Hypothalamus (tissue), 51 donors: ENCODE measurements at regions not wholly inside any gene's neighbourhood (a gene's known extent, or its start where the extent isn't known, plus 50 kb on each side); places are given as distances from the start of the nearest gene placed in this dataset.
A peak's percentile ranks its signal among the peaks of the same experiment; 100 is the strongest.
"Not testable (repeated sequence)": the region's sequence is repeated elsewhere in the genome, so short reads cannot be mapped to it uniquely, and the experiment has no call there.

Experiments used
- DNase-seq, 51 donors: peaks; one replicate each; lab custom pipeline; 2025; lab: John Stamatoyannopoulos, UW

GRCh38 chrX:141520750-141521149 lies 63.8 kb downstream of the SPANXA1 start:
- not testable (repeated sequence) for DNase-seq

DNA sequence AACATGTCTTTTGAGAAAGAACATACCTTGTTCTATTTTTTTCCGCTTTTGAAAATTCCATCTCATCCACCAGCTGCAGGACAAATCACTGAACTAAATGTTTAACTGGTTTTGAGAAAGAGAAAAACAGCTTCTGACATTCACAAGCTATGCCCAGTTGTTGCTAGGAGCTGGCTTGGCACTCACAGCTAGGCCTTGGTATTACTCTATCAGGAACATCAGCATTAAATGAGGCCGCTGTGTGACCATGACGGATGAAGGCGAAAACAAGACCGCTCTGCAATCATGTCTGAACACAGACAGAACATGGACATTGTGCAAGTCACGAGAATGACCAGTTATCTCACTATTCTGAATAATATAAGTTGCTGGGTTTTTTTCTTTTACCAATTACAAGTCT lies 108.8 kb downstream of the SPANXA1 start:
- DNase-seq, result not testable (repeated sequence)

DNA sequence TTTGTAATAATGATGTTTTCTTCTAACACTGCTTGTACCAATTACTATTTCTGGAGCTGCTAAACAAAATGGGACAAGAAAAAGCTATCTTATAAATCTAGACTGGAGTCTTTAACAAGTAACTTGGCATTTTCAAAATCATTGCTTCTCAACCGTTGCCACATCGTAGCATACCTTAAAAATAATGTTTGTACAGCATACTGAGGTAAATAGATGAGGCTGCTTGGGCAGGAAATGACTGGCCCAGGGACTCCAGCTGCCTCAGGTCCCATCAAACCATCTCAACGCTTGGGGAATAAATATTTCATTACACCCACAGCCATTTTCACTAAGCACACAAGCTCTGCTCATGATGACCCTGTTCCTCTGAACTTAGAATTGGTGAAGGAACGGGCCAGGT lies 115.1 kb downstream of the SPANXA1 start:
- DNase-seq, result no peak

DNA sequence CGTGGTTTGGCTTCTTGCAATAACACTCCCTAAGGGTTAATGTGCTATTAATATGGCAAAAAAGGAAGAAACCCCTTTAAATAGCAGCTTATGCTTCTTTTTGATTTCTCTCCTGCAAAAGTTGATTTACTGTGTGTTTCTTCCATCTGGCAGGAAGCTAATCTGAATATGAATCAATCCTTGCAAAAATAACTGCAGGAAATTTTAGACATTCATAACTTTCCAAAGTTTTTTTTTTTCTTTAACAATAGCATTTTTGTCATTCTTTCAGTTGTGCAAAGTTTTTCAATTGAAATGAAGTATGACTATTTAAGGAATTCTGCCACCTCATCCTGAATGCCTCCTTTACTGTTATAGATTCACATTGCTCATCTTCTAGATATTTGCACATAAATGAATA lies 115.6 kb downstream of the SPANXA1 start:
- no peak for DNase-seq

GRCh38 chrX:141467442-141467841 lies 117.1 kb downstream of the SPANXA1 start:
- no peak for DNase-seq

DNA sequence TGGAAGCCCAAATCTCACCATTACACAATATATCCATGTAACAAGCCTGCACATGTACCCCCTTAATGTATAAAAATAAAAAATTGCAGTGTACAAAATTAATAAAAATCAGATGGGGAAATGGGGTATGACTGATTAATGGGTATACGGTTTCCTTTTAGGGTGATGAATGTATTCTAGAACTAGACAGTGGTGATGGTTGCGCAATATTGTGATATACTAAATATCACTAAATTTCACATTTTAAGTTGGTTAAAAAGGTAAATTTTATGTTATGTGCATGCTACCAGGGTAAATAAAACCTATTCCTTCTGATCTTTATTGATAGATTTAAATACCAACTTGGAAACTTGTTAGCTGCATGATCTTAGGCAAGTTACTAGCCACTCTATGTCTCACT lies 129.4 kb downstream of the SPANXA1 start:
- DNase-seq, result no peak

DNA sequence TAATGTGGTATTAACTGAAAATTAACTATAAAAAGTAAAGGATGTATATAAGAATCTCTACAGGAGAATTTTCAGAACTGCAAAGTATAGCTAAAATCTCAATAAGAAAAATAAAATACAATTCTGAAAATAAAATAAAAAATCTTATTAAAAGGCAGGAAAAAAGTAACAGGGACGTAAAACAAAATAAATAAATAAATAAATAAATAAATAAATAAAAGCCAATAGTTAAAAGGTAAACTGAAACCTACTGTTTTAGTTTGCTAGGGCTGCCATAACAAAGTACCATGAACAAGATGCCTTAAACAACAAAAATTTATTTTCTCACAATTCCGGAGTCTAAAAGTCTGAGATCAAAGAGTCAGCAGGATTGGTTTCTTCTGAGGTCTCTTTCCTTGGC lies 140.6 kb downstream of the SPANXA1 start:
- no peak for DNase-seq

DNA sequence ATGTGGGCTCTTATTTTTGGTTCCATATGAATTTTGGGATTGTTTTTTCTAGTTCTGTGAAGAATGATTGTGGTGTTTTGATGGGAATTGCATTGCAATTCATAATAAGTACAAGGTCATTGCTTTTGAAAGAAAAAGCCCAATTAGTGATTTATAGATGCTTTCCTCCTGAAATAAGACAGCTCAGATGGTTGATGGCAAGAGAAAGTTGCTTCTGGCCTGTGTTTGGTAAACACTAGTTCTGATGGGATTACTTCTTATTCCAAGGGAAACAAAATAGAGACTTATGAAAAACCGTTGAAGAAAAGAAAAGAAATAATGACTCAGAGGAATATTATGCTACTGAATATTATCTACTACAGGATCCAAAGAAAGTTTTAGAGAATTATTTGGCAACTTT lies 144.9 kb downstream of the SPANXA1 start:
- DNase-seq, result no peak

DNA sequence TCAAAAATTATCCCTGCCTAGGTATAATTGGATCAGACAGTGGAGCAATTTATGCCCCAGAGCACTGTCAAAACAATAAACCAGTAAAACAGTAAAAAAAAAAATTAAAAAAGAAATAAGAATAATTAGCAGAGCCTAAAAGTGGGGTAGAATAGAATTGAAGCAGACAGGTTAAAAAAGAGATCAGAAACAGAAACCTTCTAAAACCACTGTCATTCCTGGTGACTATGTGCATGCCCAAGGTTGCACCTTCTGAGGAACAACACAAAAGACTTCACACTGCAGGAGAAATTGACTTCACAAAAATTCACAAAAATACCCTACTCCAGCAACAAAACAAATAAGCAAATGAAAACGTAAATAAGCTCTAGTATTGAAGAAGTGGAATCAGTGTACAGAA lies 168.6 kb downstream of the SPANXA1 start:
- no peak for DNase-seq

DNA sequence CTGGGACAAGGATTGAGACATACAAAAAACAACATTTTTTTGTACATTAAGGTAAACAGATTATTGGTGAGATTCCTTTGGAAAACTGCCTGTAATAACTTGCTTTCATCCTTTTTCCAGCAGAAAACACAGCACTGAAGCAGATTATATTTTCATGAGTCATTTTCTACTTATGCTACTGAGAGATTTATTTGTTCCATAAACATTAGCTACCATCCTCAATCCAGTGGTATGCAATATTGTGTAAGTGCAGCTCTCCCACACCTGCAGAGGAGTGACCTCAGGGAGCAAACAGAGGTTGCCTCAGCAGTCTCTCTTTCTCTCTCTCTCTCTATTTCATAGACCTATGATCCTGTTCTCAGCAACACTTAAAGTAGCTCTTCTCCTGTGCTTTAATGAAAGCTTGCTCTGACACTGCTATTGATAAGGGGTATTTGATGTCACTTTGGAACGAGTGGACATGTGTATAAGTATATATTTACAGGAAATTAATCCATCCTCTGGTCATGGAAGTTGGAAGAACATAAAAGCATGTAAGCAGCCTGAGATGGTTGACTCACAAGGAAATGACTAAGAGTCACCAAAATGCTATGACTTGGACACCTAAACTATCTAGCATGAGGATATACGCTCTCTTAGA lies 163.7 kb upstream of the SPANXC start:
- DNase-seq, result no peak

- no peak for DNase-seq
Measured at GRCh38 chrX:141405486-141405852, 163.2 kb upstream of the SPANXC start.

DNA sequence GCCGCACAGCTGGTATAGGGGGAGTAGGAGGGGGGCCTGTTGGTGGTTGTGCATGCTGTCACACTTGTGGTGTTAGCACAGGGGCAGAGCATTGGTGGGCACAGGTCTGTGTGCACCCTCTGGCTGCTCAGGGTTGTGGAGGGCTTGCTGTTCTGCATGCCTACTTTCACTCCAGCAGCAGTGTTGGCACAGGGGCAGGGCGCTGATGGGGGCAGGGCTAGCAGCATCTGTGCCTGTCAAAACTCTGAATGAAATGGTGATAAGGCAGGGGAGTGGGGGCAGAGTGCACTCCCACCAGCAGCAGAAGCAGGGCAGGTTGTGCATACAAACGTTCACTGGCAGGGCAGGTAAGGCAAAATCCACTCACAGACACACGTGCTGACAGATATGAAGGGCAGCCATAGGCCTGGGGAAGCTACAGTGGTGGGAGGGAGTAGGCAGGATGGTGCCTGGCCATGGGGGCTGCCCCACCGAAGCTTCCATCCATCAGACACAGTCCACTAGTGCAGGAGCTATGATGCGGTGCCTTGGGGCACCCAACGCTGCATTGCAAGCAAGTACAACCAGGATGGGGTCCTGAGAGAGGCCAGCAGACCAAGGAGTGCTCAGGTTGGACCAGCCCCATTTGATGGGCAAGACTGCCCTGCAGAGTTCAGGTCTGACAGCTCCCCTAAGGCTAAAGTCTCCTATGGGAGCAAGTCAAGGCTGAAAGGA lies 160.7 kb upstream of the SPANXC start:
- no peak for DNase-seq

GRCh38 chrX:141396536-141396935 lies 154.2 kb upstream of the SPANXC start:
- DNase-seq, result no peak

DNA sequence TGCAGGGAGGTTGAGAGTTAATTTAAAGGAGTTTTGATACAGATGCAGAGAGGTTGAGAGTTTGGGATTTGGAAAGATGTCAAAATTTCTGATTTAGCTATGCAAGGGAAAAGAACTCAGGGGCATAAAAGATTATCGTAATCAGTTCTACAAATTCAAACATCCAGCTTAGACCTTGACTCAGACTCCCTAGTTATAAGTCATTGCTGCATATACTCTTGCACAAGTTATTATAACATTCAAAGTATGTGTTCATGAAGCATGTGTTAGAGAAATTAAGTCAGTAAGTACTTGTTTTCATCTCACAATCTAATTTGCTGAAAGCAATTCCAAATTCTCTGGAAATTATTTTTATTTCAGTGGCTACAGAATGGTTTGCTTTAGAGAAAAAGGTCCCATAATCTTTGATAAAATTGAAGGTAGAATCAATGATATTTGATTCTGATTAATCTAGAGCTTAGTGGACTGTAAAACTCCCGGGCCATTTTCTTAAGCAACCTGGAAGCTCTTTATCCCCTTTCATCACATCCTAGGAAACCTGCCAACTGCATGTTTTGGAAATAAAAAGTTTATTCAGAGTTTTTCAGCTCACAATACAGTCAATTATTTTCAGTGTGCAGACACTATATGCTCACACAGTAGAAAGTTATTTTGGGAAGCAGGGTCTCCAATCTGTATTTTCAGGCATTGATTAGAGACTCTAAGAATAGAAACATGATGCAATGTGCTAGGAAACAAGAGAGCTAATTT lies 132.9 kb upstream of the SPANXC start:
- DNase-seq, result peak in 1 of 51 donors; percentile 0

- DNase-seq, result no peak
Measured at GRCh38 chrX:141341743-141342142, 99.4 kb upstream of the SPANXC start.

DNA sequence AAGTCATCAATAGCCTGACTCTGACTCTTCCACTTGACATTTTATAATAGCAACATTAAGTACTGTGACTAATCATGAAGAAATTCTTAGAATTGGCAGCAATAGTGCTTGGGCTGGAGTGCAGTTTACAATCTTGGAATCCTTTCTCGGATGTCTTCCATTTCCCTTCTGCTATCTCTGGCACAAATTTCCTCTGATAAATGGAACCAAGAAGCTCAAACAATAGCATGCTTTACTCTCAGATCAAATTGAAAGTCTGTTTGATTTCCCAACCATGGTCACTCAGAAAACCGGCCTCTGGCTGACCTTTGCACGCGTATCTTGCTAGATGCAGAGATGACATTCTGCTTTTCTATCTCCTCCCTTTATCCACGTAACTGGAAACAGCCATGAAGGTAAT lies 99.0 kb upstream of the SPANXC start:
- DNase-seq, result no peak

DNA sequence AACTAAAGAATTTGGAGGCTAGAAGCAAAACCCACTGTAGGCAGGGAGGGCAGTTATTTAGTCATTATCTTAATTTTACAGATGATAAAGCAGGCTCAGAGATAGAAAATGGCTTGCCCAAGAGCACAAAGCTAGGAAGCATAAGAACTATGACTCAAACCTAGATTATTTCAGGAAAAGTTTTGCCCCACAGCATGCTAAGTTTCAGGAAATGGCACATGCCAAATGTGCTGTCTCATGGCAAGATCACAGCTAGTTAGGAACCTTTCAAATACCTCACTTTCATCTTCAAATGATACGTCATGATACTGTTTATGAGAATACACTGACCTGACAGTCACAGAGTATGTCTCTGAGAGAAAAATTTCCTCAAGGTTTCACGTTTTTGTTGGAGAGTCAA lies 78.5 kb upstream of the SPANXC start:
- no peak for DNase-seq

GRCh38 chrX:141314441-141314840 lies 72.1 kb upstream of the SPANXC start:
- no peak for DNase-seq

DNA sequence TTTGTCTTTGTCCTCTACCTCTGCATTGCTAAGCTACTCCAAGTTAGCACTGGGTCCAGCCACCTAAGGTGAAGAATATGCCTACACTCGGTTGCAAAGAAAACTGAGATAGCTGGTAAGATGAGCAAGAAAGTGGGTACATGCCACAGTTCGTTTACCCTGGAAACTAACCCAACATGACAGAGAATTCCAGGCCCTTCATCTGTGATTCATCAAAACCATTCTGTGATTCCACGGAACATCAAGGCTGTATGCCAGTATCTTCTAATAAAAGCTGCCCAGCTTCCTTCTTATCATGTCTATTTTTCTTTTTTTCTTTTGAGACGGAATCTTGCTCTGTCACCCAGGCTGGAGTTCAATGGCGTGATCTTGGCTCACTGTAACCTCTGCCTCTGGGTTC lies 58.7 kb upstream of the SPANXC start:
- DNase-seq, result no peak
